H9 (cell line): ENCODE measurements at regions not wholly inside any gene's neighbourhood (a gene's known extent, or its start where the extent isn't known, plus 50 kb on each side); places are given as distances from the start of the nearest gene placed in this dataset.

Experiments
- DNase-seq: peaks from one replicate; pipeline ENCODE4 v3.0.0-alpha.2; 2017
- H2AFZ ChIP-seq: one replicate; pipeline ENCODE4 v1.6.1; 2013; ENCODE audit warnings: mild to moderate bottlenecking, low read length, control low read depth, moderate library complexity
- H2AK5ac ChIP-seq: 2 replicates; pipeline ENCODE4 v1.6.1; 2013; ENCODE audit warnings: low read length, control low read depth, mixed read lengths; ENCODE audit not compliant: insufficient read length
- H2BK120ac ChIP-seq: one replicate; pipeline ENCODE4 v1.6.1; 2013; ENCODE audit warnings: low read depth, mild to moderate bottlenecking, low read length, control low read depth, inconsistent platforms; ENCODE audit not compliant: poor library complexity, severe bottlenecking
- H2BK12ac ChIP-seq: 2 replicates; pipeline ENCODE4 v1.6.1; 2013; ENCODE audit warnings: low read length, control low read depth, mixed read lengths, low read depth; ENCODE audit not compliant: insufficient read length
- H2BK15ac ChIP-seq: 2 replicates; pipeline ENCODE4 v1.6.1; 2013; ENCODE audit warnings: low read depth, low read length, control low read depth
- H2BK20ac ChIP-seq: one replicate; pipeline ENCODE4 v1.6.1; 2013; ENCODE audit warnings: low read depth, mild to moderate bottlenecking, low read length, control low read depth, inconsistent platforms; ENCODE audit not compliant: poor library complexity, severe bottlenecking
- H2BK5ac ChIP-seq: 2 replicates; pipeline ENCODE4 v1.6.1; 2013; ENCODE audit warnings: low read length, control low read depth, mixed read lengths; ENCODE audit not compliant: insufficient read length
- H3K14ac ChIP-seq: 2 replicates; pipeline ENCODE4 v1.6.1; 2013; ENCODE audit warnings: low read length, control low read depth; ENCODE audit not compliant: insufficient read depth
- H3K18ac ChIP-seq: 2 replicates; pipeline ENCODE4 v1.6.1; 2013; ENCODE audit warnings: low read depth, mild to moderate bottlenecking, mixed read lengths, low read length, control low read depth; ENCODE audit not compliant: insufficient read length
- H3K23ac ChIP-seq: 2 replicates; pipeline ENCODE4 v1.6.1; 2013; ENCODE audit warnings: low read length, control low read depth, mixed read lengths, low read depth; ENCODE audit not compliant: insufficient read length
- H3K23me2 ChIP-seq: 2 replicates; pipeline ENCODE4 v1.6.1; 2013; ENCODE audit warnings: low read depth, mild to moderate bottlenecking, mixed read lengths, low read length, control low read depth; ENCODE audit not compliant: insufficient read length, poor library complexity, severe bottlenecking
- H3K27ac ChIP-seq: 2 replicates; pipeline ENCODE4 v1.5.1; 2013; ENCODE audit warnings: low read length, control low read depth, mixed read lengths, low read depth; ENCODE audit not compliant: insufficient read length
- H3K27me3 ChIP-seq: 2 replicates; pipeline ENCODE4 v1.6.1; 2013; ENCODE audit warnings: low read length, control low read depth, inconsistent platforms; ENCODE audit not compliant: insufficient read depth
- H3K4ac ChIP-seq: 2 replicates; pipeline ENCODE4 v1.6.1; 2013; ENCODE audit warnings: low read depth, mild to moderate bottlenecking, control low read depth, inconsistent platforms, low read length, moderate library complexity
- H3K4me1 ChIP-seq: 2 replicates; pipeline ENCODE4 v1.6.1; 2013; ENCODE audit warnings: low read length, control low read depth, inconsistent platforms; ENCODE audit not compliant: insufficient read depth
- H3K4me2 ChIP-seq: 2 replicates; pipeline ENCODE4 v1.6.1; 2013; ENCODE audit warnings: low read length, control low read depth, mixed read lengths; ENCODE audit not compliant: insufficient read length, insufficient read depth
- H3K56ac ChIP-seq: 2 replicates; pipeline ENCODE4 v1.6.1; 2013; ENCODE audit warnings: low read depth, mild to moderate bottlenecking, mixed read lengths, low read length, control low read depth; ENCODE audit not compliant: insufficient read length
- H3K79me1 ChIP-seq: 2 replicates; pipeline ENCODE4 v1.6.1; 2013; ENCODE audit warnings: low read depth, mild to moderate bottlenecking, moderate library complexity, low read length, control low read depth, inconsistent platforms; ENCODE audit not compliant: insufficient read depth, poor library complexity, severe bottlenecking
- H3K79me2 ChIP-seq: 2 replicates; pipeline ENCODE4 v1.6.1; 2013; ENCODE audit warnings: low read length, control low read depth, inconsistent platforms; ENCODE audit not compliant: insufficient read depth
- H3K9ac ChIP-seq: 2 replicates; pipeline ENCODE4 v1.6.1; 2013; ENCODE audit warnings: low read length, control low read depth, mixed read lengths; ENCODE audit not compliant: insufficient read length; ENCODE audit errors: extremely low read depth
- H3K9me3 ChIP-seq: one replicate; pipeline ENCODE4 v1.6.1; 2013; ENCODE audit warnings: low read depth, low read length, inconsistent platforms; ENCODE audit not compliant: control insufficient read depth
- H3T11ph ChIP-seq: one replicate; pipeline ENCODE4 v1.6.1; 2013; ENCODE audit warnings: mild to moderate bottlenecking, low read length, control low read depth, inconsistent platforms
- H4K20me1 ChIP-seq: one replicate; pipeline ENCODE4 v1.6.1; 2013; ENCODE audit not compliant: control insufficient read depth, insufficient read length, insufficient read depth
- H4K5ac ChIP-seq: 2 replicates; pipeline ENCODE4 v1.6.1; 2013; ENCODE audit warnings: low read depth, mild to moderate bottlenecking, mixed read lengths, low read length, control low read depth; ENCODE audit not compliant: insufficient read length
- H4K8ac ChIP-seq: replicated peaks from 2 replicates; pipeline ENCODE4 v1.6.1; 2013; ENCODE audit warnings: low read length, control low read depth, mixed read lengths, low read depth; ENCODE audit not compliant: insufficient read length
- H4K91ac ChIP-seq: 2 replicates; pipeline ENCODE4 v1.6.1; 2013; ENCODE audit warnings: low read depth, mild to moderate bottlenecking, moderate library complexity, mixed read lengths, low read length, control low read depth; ENCODE audit not compliant: insufficient read length
- H3K27ac Mint-ChIP-seq, 3 experiments: 2 replicates in 2 of 3; 3 replicates in 1 of 3; pipeline ENCODE4 v1.8.0; 2020 to 2021; ENCODE audit warnings: mixed read lengths in 3 of 3, mild to moderate bottlenecking in 1 of 3, moderate library complexity in 1 of 3
- H3K27me3 Mint-ChIP-seq: 2 replicates; pipeline ENCODE4 v1.8.0; 2021; ENCODE audit warnings: low read depth, mild to moderate bottlenecking, moderate library complexity, mixed read lengths
- H3K36me3 Mint-ChIP-seq, 3 experiments: 2 replicates in 2 of 3; 3 replicates in 1 of 3; pipeline ENCODE4 v1.8.0; 2020 to 2021; ENCODE audit warnings: low read depth in 3 of 3, mixed read lengths in 3 of 3; ENCODE audit not compliant: insufficient read depth in 1 of 3
- H3K4me1 Mint-ChIP-seq, 2 experiments: 2 replicates each; pipeline ENCODE4 v1.8.0; 2020; ENCODE audit warnings: mixed read lengths in 2 of 2
- H3K4me3 Mint-ChIP-seq, 2 experiments: 2 replicates in 1 of 2; 3 replicates in 1 of 2; pipeline ENCODE4 v1.8.0; 2020 to 2021; ENCODE audit warnings: mild to moderate bottlenecking in 2 of 2, mixed read lengths in 2 of 2, moderate library complexity in 1 of 2
- H3K9me3 Mint-ChIP-seq, 2 experiments: 2 replicates in 1 of 2; 3 replicates in 1 of 2; pipeline ENCODE4 v1.8.0; 2020; ENCODE audit warnings: mild to moderate bottlenecking in 2 of 2, mixed read lengths in 2 of 2, moderate library complexity in 1 of 2
- WGBS: extraction: QIAGEN DNeasy Blood & Tissue Kit; methylation state at CpG from one replicate; pipeline ENCODE4 v1.1.7; 2013; ENCODE audit warnings: missing lambda C conversion rate, low lambda C conversion rate, mixed read lengths; ENCODE audit not compliant: insufficient read length; ENCODE audit errors: extremely low coverage; 5-methylcytosine and 5-hydroxymethylcytosine counted together
- TF ChIP-seq, protein P1 (sequence below): fragments of 200-600 bp; sonication (generic); conservative IDR thresholded peaks from 3 replicates; pipeline ENCODE4 v1.8.0; 2021; ENCODE audit warnings: antibody characterized with exemption, mild to moderate bottlenecking

DNA sequence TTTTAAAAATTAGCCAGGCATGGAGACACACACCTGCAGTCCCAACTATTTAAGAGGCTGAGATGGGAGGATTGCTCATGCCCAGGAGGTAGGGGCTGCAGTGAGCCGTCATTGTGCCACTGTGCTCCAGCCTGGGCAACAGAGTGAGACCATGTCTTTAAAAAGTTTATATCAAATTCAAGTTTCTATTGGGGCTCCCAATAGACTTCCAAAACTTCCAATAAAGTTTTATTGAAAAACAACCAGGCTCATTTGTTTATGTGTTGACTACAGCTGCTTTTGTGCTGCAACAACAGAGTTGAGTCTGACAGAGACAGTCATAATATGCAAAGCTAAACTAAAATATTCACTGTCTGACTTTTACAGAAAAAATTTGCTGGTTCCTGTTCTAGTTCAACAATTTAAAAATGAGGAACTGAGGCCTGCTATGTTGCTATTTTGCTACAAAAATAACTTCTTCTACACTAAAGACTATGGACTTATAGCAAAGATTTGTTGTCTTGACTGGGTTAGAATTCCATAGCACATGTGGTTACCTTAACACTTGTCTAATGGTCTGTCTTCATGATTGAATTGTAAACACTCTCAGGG is 63.3 kb upstream of the RELL1 start:
- no peak overlapping the region for H3K14ac ChIP-seq
- no peak overlapping the region for H2BK20ac ChIP-seq
- no peak overlapping the region for H3K4ac ChIP-seq
- no peaks in the 10 kb centered on the region for H3K4me1 ChIP-seq
- H4K91ac ChIP-seq = no peak overlapping the region
- Mint-ChIP-seq H3K36me3 (no peaks in the 10 kb centered on the region; a peak in 1 of 7 replicates), H3K27ac (no peak overlapping the region), H3K4me3 (no peak overlapping the region), H3K9me3 (peaks cover 0 to 6% of the 10 kb centered on the region in 2 experiments; a peak in 1 of 5 replicates), H3K27me3 (peaks cover 2% of the 10 kb centered on the region; the same call in 1 of the 2 replicates), H3K4me1 (peaks cover 2% of the 10 kb centered on the region in 2 experiments; a peak in 2 of 4 replicates)
- H4K5ac ChIP-seq = no peak overlapping the region
- no peak overlapping the region for H3T11ph ChIP-seq
- H3K56ac ChIP-seq = no peak overlapping the region
- no peak overlapping the region for H3K18ac ChIP-seq
- no peak overlapping the region for H2BK120ac ChIP-seq
- WGBS = no CpG with 5 or more reads among the region's 1 CpG
- no peaks in the 10 kb centered on the region for H3K79me1 ChIP-seq
- no peaks in the 10 kb centered on the region for H3K9me3 ChIP-seq
- no peak for DNase-seq
- H4K8ac ChIP-seq = no peak overlapping the region
- no peak overlapping the region for H3K4me2 ChIP-seq
- H3K9ac ChIP-seq = no peak overlapping the region
- no peak overlapping the region for H3K23ac ChIP-seq
- H3K23me2 ChIP-seq = no peaks in the 10 kb centered on the region
- no peak overlapping the region for H2BK5ac ChIP-seq
- H4K20me1 ChIP-seq = no peaks in the 10 kb centered on the region
- H2BK15ac ChIP-seq = no peak overlapping the region
- no peaks in the 10 kb centered on the region for H3K79me2 ChIP-seq
- H3K27ac ChIP-seq = no peak overlapping the region
- H2AFZ ChIP-seq = no peak overlapping the region
- no peak overlapping the region for H2BK12ac ChIP-seq
- H3K27me3 ChIP-seq = no peaks in the 10 kb centered on the region
- TF ChIP-seq, protein P1, sequence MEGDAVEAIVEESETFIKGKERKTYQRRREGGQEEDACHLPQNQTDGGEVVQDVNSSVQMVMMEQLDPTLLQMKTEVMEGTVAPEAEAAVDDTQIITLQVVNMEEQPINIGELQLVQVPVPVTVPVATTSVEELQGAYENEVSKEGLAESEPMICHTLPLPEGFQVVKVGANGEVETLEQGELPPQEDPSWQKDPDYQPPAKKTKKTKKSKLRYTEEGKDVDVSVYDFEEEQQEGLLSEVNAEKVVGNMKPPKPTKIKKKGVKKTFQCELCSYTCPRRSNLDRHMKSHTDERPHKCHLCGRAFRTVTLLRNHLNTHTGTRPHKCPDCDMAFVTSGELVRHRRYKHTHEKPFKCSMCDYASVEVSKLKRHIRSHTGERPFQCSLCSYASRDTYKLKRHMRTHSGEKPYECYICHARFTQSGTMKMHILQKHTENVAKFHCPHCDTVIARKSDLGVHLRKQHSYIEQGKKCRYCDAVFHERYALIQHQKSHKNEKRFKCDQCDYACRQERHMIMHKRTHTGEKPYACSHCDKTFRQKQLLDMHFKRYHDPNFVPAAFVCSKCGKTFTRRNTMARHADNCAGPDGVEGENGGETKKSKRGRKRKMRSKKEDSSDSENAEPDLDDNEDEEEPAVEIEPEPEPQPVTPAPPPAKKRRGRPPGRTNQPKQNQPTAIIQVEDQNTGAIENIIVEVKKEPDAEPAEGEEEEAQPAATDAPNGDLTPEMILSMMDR = no peak
- H2AK5ac ChIP-seq = no peak overlapping the region
